IPS DF 6.9 (cell line): ENCODE measurements at regions not wholly inside any gene's neighbourhood (a gene's known extent, or its start where the extent isn't known, plus 50 kb on each side); places are given as distances from the start of the nearest gene placed in this dataset.
A peak's percentile ranks its signal among the peaks of the same experiment; 100 is the strongest.
"Not testable (repeated sequence)": the region's sequence is repeated elsewhere in the genome, so short reads cannot be mapped to it uniquely, and the experiment has no call there.

ENCODE experiments used
- DNase-seq: peaks from one replicate; pipeline ENCODE4 v3.0.0-alpha.2; 2013; ENCODE audit warnings: low read depth, low spot score
- H3K27ac ChIP-seq: one replicate; pipeline ENCODE4 v1.5.1; 2013; ENCODE audit warnings: low read length, control low read depth
- H3K27me3 ChIP-seq: 2 replicates; pipeline ENCODE4 v1.6.1; 2013; ENCODE audit warnings: mild to moderate bottlenecking, low read length; ENCODE audit not compliant: control insufficient read depth, insufficient read depth
- H3K36me3 ChIP-seq: 2 replicates; pipeline ENCODE4 v1.6.1; 2013; ENCODE audit warnings: low read length; ENCODE audit not compliant: control insufficient read depth, insufficient read depth
- H3K4me1 ChIP-seq: 2 replicates; pipeline ENCODE4 v1.6.1; 2013; ENCODE audit warnings: low read length; ENCODE audit not compliant: control insufficient read depth, insufficient read depth
- H3K4me3 ChIP-seq: 2 replicates; pipeline ENCODE4 v1.5.1; 2013; ENCODE audit warnings: mild to moderate bottlenecking, low read length
- H3K9me3 ChIP-seq: 2 replicates; pipeline ENCODE4 v1.6.1; 2013; ENCODE audit warnings: low read length, inconsistent platforms; ENCODE audit not compliant: control insufficient read depth, insufficient read depth
- WGBS: extraction: QIAGEN DNeasy Blood & Tissue Kit; methylation state at CpG from one replicate; pipeline ENCODE4 v1.1.7; 2013; ENCODE audit warnings: mixed read lengths, missing lambda C conversion rate; ENCODE audit not compliant: insufficient read length, insufficient coverage; 5-methylcytosine and 5-hydroxymethylcytosine counted together

DNA sequence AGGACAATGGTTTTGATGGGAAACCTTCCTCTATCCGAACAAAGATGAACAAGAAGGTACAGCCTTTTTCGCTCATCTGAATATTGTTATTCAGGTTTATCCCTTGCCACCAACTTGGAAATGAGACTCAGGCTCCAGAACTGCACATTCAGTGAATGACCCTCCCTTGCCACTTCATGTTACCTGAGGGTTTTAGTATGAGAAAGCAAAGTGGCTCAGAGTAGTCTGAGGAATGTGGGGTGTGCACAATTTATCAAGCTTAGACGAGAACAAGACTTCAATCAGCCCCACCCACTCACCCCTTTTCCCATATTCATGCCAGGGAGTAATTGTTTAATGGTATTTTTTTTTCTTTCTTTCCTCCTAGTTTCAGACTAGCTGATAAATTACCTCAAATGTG is 265.3 kb upstream of the POU1F1 start:
- Histone ChIP-seq H3K27ac (no peak overlapping the region), H3K4me1 (no peaks in the 10 kb centered on the region), H3K27me3 (no peaks in the 10 kb centered on the region), H3K9me3 (no peaks in the 10 kb centered on the region), H3K36me3 (no peaks in the 10 kb centered on the region), H3K4me3 (no peak overlapping the region)
- no peak for DNase-seq
- WGBS: no CpG with 5 or more reads among the region's 3 CpGs

DNA sequence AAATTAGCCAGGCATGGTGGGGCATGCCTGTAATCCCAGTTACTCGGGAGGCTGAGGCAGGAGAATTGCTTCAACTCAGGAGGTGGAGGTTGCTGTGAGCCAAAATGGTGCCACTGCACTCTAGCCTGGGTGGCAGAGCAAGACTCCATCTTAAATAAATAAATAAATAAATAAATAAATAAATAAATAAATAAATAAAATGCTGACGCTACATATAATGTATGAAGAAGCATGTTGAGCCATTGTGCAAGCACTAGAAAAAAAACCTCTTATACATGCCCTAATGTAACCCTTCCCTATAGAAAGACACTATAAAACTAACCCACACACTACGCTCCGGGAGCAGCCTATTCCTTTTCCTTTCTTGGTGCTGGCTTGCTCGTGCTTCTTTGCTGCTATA is 262.3 kb upstream of the POU1F1 start:
- H3K4me3 ChIP-seq, H3K27ac ChIP-seq, H3K4me1 ChIP-seq, H3K36me3 ChIP-seq, DNase-seq, H3K27me3 ChIP-seq, H3K9me3 ChIP-seq: not testable (repeated sequence)
- no CpG with 5 or more reads among the region's 5 CpGs for WGBS

DNA sequence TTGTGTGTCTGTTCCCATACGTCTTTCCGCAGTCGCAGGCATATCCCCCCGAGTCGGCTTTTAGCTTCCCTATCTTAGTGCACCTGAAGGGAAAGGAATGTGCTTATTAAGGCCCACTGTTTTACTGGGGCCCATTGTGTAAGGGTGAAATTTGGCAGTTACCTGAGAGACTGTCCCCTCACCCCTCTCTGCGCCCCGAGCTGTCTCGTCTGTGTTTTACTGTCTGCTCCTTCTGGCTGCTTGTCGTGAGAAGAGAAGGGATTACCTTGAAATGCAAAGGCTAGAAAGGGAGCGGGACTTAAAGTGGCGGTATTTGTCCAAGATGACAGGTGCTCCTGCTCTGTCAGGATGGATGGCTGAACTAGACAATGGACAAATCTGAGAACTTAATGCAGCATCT is 233.0 kb upstream of the POU1F1 start:
- no peak overlapping the region for H3K27ac ChIP-seq

DNA sequence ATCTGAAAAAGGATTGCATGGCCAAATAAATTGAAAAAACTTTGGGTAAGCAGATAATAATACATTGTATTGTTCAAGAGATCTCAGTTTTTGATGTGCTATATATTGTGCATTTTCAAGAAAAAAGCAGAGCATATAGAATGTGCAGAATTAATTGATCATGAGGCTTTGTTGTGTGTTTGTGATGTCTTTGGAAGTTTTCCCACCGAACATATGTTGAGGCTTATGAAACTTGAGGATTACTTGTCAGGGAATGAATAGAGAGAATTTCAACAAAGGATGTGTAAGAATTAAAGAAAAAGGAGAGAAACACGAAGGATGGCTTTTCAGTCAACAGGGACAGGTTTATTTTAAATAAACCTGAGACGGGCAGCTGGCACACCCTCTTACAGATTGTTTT is 232.5 kb upstream of the POU1F1 start:
- WGBS: no CpG with 5 or more reads among the region's 3 CpGs
- DNase-seq: no peak
- Histone ChIP-seq H3K4me1 (no peaks in the 10 kb centered on the region), H3K4me3 (no peak overlapping the region), H3K27me3 (no peaks in the 10 kb centered on the region), H3K27ac (no peak overlapping the region), H3K36me3 (no peaks in the 10 kb centered on the region), H3K9me3 (no peaks in the 10 kb centered on the region)

More for the DNA sequence above, 233.0 kb upstream of the POU1F1 start:
- DNase-seq: no peak
- H3K9me3 ChIP-seq: no peaks in the 10 kb centered on the region
- no CpG with 5 or more reads among the region's 11 CpGs for WGBS
- H3K4me3 ChIP-seq: no peak overlapping the region
- H3K36me3 ChIP-seq: no peaks in the 10 kb centered on the region
- H3K27me3 ChIP-seq: no peaks in the 10 kb centered on the region
- no peaks in the 10 kb centered on the region for H3K4me1 ChIP-seq

DNA sequence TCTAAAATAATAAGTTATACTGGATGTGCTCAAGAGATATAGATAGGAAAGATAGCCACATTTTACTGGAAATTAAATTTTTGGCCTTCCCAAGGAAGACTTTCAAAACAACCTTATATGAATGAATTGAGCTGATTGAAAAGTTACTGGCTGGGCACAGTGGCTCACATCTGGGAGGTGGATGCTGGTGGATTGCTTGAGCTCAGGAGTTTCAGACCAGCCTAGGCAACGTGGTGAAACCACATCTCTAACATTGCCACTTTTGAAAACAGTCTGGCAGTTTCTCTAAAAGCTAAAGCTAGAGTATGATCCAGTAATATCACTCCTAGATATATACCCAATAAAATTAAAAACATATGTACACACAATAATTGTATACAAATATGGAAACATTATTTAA is 231.4 kb upstream of the POU1F1 start:
- Histone ChIP-seq H3K9me3 (no peaks in the 10 kb centered on the region), H3K27ac (no peak overlapping the region), H3K36me3 (no peaks in the 10 kb centered on the region), H3K27me3 (no peaks in the 10 kb centered on the region), H3K4me3 (no peak overlapping the region), H3K4me1 (no peaks in the 10 kb centered on the region)
- WGBS: no CpG with 5 or more reads among the region's 1 CpG
- DNase-seq: no peak

DNA sequence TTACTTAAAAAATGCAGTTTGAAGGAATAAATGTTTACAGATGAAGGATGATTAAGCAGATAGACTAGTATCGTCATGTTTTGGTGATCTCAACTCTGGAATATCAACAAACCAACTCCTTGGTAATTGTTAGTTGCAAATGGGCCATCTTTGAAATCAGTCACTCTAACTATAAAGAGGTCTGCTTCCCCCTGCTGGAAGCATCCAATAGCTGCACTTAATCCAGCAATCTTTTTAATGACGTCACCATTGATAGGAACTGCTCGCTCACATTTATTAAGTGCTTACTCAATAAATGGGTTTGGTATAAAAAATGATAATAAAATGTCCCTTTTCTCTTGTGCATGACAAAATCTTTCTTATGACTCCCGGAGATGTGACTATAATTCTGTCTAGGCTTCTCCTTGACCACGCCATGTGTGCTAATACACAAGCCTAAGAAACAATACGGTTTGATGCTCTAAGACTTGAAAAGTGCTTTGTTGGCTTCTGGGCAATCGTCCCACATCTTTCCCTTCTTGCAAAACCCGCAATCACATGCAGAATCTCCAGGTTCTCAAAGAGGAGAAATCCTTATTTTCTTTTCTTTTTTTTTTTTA is 227.6 kb upstream of the POU1F1 start:
- no CpG with 5 or more reads among the region's 8 CpGs for WGBS
- no peaks in the 10 kb centered on the region for H3K9me3 ChIP-seq

DNA sequence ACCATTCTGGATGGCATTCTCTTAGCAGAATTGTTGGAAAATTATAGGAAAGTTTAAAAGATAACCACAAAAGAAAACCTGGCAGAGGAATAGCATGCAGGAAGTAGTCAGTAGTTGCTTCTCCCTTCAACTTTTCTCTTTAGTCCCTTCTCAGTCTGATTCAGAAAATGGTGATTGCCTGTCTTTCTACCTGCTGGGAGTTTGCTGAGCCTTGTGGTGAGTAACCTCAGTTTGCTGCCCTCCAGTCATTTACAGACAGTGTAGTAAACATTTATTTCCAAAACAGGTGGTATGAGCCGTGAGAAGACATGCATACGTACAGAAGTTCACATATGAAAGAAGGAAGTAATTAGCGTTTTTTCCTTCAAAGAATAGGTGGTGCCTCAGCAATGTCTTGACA is 224.7 kb upstream of the POU1F1 start:
- no peak overlapping the region for H3K27ac ChIP-seq
- no peak overlapping the region for H3K4me3 ChIP-seq
- H3K9me3 ChIP-seq: no peaks in the 10 kb centered on the region
- no peak for DNase-seq
- H3K4me1 ChIP-seq: no peaks in the 10 kb centered on the region
- H3K27me3 ChIP-seq: no peaks in the 10 kb centered on the region
- no peaks in the 10 kb centered on the region for H3K36me3 ChIP-seq
- WGBS: no CpG with 5 or more reads among the region's 3 CpGs

More for the DNA sequence above, 227.6 kb upstream of the POU1F1 start:
- Histone ChIP-seq H3K4me1 (no peaks in the 10 kb centered on the region), H3K27ac (no peak overlapping the region), H3K36me3 (no peaks in the 10 kb centered on the region), H3K27me3 (no peaks in the 10 kb centered on the region), H3K4me3 (no peak overlapping the region)
- DNase-seq: peak; percentile 37

DNA sequence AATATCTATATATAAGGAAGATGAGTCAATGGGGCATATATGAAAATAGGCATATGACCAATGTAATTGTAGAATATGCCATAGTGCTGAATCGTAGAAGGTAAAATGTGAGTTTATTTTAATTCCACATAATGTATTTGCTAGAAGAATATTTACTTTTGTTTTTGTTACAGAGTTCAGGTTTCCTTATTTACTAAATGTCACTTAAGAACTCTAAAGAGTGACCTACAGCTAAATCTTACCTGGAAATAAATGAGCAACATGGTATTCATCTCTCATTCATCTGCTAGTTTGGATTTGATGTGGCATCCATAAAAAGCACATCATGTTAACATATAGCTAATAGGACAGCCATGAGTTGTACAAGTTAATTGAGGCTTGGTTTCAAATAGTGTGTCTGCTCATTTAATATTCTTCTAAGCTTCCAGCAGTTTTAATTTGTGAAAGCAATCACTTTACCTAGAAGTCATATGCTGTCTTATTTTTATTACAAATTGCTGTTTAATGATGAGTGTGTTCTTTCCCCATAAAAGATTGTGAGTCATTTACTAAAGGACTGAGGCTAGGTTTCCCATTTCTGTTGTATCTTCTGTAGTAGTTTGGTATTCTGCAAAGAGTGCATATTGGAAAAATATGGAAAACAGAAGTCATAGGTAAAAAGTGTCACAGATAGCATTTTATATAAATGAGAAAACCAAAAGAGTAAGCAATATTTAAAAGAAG is 222.1 kb upstream of the POU1F1 start:
- no peaks in the 10 kb centered on the region for H3K4me1 ChIP-seq
- H3K36me3 ChIP-seq: no peaks in the 10 kb centered on the region
- DNase-seq: no peak
- H3K27ac ChIP-seq: no peak overlapping the region
- WGBS: no CpG with 5 or more reads among the region's 1 CpG
- no peak overlapping the region for H3K4me3 ChIP-seq
- H3K27me3 ChIP-seq: no peaks in the 10 kb centered on the region
- no peaks in the 10 kb centered on the region for H3K9me3 ChIP-seq

DNA sequence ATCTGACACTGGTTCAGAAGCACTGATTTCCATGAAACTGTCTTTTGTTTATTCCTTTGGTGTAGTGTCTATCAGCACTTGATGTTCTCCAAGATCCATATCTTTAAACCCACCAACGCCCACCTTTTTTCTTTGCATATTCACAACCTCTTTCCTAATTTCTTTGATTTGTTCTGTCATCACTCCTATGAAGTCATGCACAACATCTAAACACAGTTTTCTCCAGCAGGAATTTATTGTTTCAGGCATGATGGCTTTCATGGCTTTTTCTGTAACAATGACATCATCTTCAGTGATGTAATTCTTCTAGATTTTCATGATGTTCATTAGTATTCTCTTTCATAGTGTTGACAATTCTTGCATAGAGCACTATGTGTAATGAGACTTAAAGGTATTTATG is 219.6 kb upstream of the POU1F1 start:
- H3K4me1 ChIP-seq: no peaks in the 10 kb centered on the region
- H3K36me3 ChIP-seq: no peaks in the 10 kb centered on the region
- no peaks in the 10 kb centered on the region for H3K27me3 ChIP-seq
- no peak overlapping the region for H3K27ac ChIP-seq
- no peak for DNase-seq
- H3K4me3 ChIP-seq: no peak overlapping the region
- no peaks in the 10 kb centered on the region for H3K9me3 ChIP-seq
- no CpG with 5 or more reads among the region's 1 CpG for WGBS

DNA sequence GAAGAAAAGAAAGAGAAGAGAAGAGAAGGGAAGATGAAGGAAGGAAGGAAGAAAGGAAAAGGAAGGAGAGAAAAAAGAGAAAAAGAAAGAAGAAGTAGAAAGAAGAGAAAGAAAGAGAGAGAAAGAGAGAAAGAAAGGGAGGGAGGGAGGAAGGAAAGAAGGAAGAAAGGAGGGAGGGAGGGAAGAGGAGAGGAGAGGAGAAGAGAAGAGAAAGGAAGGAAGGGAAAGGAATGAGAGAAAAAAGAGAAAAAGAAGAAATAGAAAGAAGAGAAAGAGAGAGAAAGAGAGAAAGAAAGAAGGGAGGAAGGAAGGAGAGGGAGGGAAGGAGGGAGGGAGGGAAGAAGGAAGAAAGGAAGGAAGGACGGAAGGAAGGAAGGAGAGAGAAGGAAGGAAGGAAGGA is 217.9 kb upstream of the POU1F1 start:
- Histone ChIP-seq H3K36me3 (no peaks in the 10 kb centered on the region), H3K27ac (no peak overlapping the region), H3K4me3 (no peak overlapping the region), H3K27me3 (no peaks in the 10 kb centered on the region), H3K4me1 (no peaks in the 10 kb centered on the region), H3K9me3 (no peaks in the 10 kb centered on the region)
- DNase-seq: no peak
- no CpG with 5 or more reads among the region's 1 CpG for WGBS

DNA sequence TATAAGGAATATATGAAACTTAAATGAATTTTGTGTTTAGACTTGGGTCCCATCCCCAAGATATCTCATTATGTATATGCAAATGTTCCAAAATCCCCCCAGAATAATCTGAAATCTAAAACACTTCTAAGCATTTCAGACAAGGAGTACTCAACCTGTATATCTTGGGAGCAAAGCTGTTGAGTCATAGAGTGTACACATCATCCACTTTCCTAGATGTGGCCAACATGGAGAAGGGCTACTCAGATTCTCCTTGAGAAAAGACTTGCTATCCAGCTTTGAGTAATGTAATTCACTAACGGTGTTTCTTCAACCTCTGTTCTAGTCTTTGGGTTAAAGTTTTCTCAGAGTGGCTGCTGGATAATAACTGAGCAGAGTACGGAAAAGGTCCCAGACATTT is 215.5 kb upstream of the POU1F1 start:
- Histone ChIP-seq H3K36me3 (no peaks in the 10 kb centered on the region), H3K27ac (no peak overlapping the region), H3K27me3 (no peaks in the 10 kb centered on the region), H3K9me3 (no peaks in the 10 kb centered on the region), H3K4me1 (no peaks in the 10 kb centered on the region), H3K4me3 (no peak overlapping the region)
- no CpG with 5 or more reads among the region's 2 CpGs for WGBS
- DNase-seq: no peak
